Spinal cord (tissue), 10 donors: ENCODE measurements at regions not wholly inside any gene's neighbourhood (a gene's known extent, or its start where the extent isn't known, plus 50 kb on each side); places are given as distances from the start of the nearest gene placed in this dataset. TPM values are rescaled to one million over a fixed set of nuclear protein-coding genes. Genes with fewer than 3 reads are reported as not detected.

Source experiments
- DNase-seq, 6 donors: peaks; one replicate each; pipeline versions ENCODE4 v3.0.0 to v3.0.0-alpha.2; 2013 to 2015; ENCODE audit warnings: low spot score in 6 of 6, low read depth in 4 of 6
- H3K27ac ChIP-seq: one replicate; pipeline ENCODE4 v1.5.1; 2013; ENCODE audit warnings: low read depth, low read length, control low read depth
- H3K27me3 ChIP-seq: one replicate; pipeline ENCODE4 v1.6.1; 2013; ENCODE audit warnings: low read length; ENCODE audit not compliant: control insufficient read depth, insufficient read depth
- H3K36me3 ChIP-seq: one replicate; pipeline ENCODE4 v1.6.1; 2013; ENCODE audit warnings: low read length; ENCODE audit not compliant: control insufficient read depth, insufficient read depth
- H3K4me1 ChIP-seq: one replicate; pipeline ENCODE4 v1.6.1; 2013; ENCODE audit warnings: low read length; ENCODE audit not compliant: control insufficient read depth, insufficient read depth
- H3K4me3 ChIP-seq: one replicate; pipeline ENCODE4 v1.5.1; 2013; ENCODE audit warnings: low read depth, low read length, control low read depth
- H3K9me3 ChIP-seq: one replicate; pipeline ENCODE4 v1.6.1; 2013; ENCODE audit warnings: low read length; ENCODE audit not compliant: control insufficient read depth, insufficient read depth
- WGBS: methylation state at CpG from one replicate; pipeline ENCODE4 v1.1.5; 2013; ENCODE audit warnings: missing lambda C conversion rate; ENCODE audit not compliant: insufficient coverage; 5-methylcytosine and 5-hydroxymethylcytosine counted together
- small RNA-seq: library from RNA; depleted of rRNA; stranded (forward); fragments of <200 nt; gene quantifications from one replicate; pipeline ENCODE3, GENCODE V24; 2014; ENCODE audit warnings: low replicate concordance
- donor health status: healthy.

GRCh38 chr20:62587757-62588402 is 54.4 kb upstream of the SLCO4A1 start:
- H3K4me1 ChIP-seq = peaks cover 13% of the 10 kb centered on the region
- WGBS = 51% methylated on average over 16 of the region's 20 CpGs

GRCh38 chr20:62588458-62589149 is 53.7 kb upstream of the SLCO4A1 start:
- WGBS = 77% methylated on average over 9 of the region's 13 CpGs
- no peak overlapping the region for H3K27ac ChIP-seq
- no peak for DNase-seq

More at GRCh38 chr20:62587757-62588402, 54.4 kb upstream of the SLCO4A1 start:
- H3K36me3 ChIP-seq = no peaks in the 10 kb centered on the region
- no peak overlapping the region for H3K4me3 ChIP-seq
- no peak overlapping the region for H3K27ac ChIP-seq
- DNase-seq = no peak
- H3K9me3 ChIP-seq = no peaks in the 10 kb centered on the region
- no peaks in the 10 kb centered on the region for H3K27me3 ChIP-seq

GRCh38 chr20:62589150-62589498 is 53.2 kb upstream of the SLCO4A1 start:
- Histone ChIP-seq H3K4me1 (peaks cover 6% of the 10 kb centered on the region), H3K36me3 (no peaks in the 10 kb centered on the region), H3K27me3 (no peaks in the 10 kb centered on the region), H3K27ac (no peak overlapping the region), H3K4me3 (no peak overlapping the region), H3K9me3 (no peaks in the 10 kb centered on the region)
- 53% methylated on average over 9 of the region's 9 CpGs for WGBS
- DNase-seq = no peak

More at GRCh38 chr20:62588458-62589149, 53.7 kb upstream of the SLCO4A1 start:
- Histone ChIP-seq H3K27me3 (no peaks in the 10 kb centered on the region), H3K36me3 (no peaks in the 10 kb centered on the region), H3K9me3 (no peaks in the 10 kb centered on the region), H3K4me1 (peaks cover 9% of the 10 kb centered on the region), H3K4me3 (no peak overlapping the region)

GRCh38 chr20:62589720-62590119 is 52.6 kb upstream of the SLCO4A1 start:
- Histone ChIP-seq H3K27me3 (no peaks in the 10 kb centered on the region), H3K36me3 (no peaks in the 10 kb centered on the region), H3K27ac (no peak overlapping the region), H3K4me3 (no peak overlapping the region), H3K9me3 (no peaks in the 10 kb centered on the region), H3K4me1 (peaks cover 6% of the 10 kb centered on the region)
- 82% methylated on average over 13 of the region's 14 CpGs for WGBS
- no peak for DNase-seq

- Histone ChIP-seq H3K4me1 (peaks cover 6% of the 10 kb centered on the region), H3K27me3 (peaks cover 5% of the 10 kb centered on the region), H3K27ac (no peak overlapping the region), H3K4me3 (no peak overlapping the region), H3K36me3 (no peaks in the 10 kb centered on the region), H3K9me3 (no peaks in the 10 kb centered on the region)
- WGBS = 75% methylated on average over 23 of the region's 23 CpGs
- no peak for DNase-seq
Measured at GRCh38 chr20:62590309-62591121, 51.8 kb upstream of the SLCO4A1 start.

- H3K9me3 ChIP-seq = no peaks in the 10 kb centered on the region
- peaks cover 7% of the 10 kb centered on the region for H3K27me3 ChIP-seq
- WGBS = 91% methylated on average over 9 of the region's 11 CpGs
- H3K27ac ChIP-seq = no peak overlapping the region
- DNase-seq = no peak
- H3K4me3 ChIP-seq = no peak overlapping the region
- no peaks in the 10 kb centered on the region for H3K36me3 ChIP-seq
- H3K4me1 ChIP-seq = peaks cover 6% of the 10 kb centered on the region
Measured at GRCh38 chr20:62591122-62591468, 51.2 kb upstream of the SLCO4A1 start.

GRCh38 chr20:62591591-62591990 is 50.7 kb upstream of the SLCO4A1 start:
- H3K4me1 ChIP-seq = peaks cover 6% of the 10 kb centered on the region
- H3K27ac ChIP-seq = no peak overlapping the region
- no peak for DNase-seq
- 91% methylated on average over 7 of the region's 10 CpGs for WGBS
- no peak overlapping the region for H3K4me3 ChIP-seq
- peaks cover 10% of the 10 kb centered on the region for H3K27me3 ChIP-seq
- H3K36me3 ChIP-seq = no peaks in the 10 kb centered on the region
- H3K9me3 ChIP-seq = no peaks in the 10 kb centered on the region

Small RNA genes in the stretch of these regions (small RNA-seq; reads per million reads assigned to genes)
- gene MIR1-1 = not detected
